Kidney tubule cell (primary cell): ENCODE measurements at regions not wholly inside any gene's neighbourhood (a gene's known extent, or its start where the extent isn't known, plus 50 kb on each side); places are given as distances from the start of the nearest gene placed in this dataset.

Source experiments
- DNase-seq: peaks from one replicate; pipeline ENCODE4 v3.0.0-alpha.2; 2018; ENCODE audit warnings: low spot score

DNA sequence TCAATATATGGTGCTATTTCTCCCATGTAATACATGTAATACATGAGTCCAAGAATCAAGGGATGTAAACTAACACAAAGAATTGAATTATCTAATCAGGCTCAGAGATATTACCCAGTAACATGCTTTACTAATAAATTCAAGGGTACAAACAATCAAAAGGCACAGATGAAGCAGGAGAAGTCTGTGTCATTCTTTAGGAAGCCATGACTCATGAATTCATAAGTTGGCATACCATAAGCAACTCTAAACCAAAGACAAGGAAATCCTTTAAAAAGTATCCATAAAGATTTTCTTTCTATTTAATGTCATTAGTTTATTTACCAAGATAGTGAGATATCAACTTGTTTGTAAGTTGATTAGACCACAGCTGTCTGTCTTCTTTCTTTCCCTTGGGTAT lies 446.0 kb upstream of the IMPG1 start:
- DNase-seq = no peak

DNA sequence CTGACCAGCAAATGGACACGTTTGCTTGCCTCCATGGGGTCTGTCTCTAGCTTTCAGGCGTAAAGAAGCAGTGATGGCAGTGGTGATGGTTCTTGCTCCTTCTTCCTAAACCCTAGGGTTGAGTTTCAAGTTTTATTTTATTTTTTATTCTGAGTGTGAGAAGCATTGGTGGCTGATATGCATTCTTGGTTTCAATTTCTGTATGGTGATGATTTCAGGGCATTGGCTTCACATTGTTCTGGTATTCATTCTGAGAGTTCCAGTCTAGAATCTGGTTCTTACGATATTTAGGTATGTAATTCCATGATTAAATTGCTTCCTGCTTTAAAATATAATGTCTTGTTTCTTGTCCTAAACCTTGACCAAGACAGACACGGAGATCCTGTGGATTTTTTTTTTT lies 444.5 kb upstream of the IMPG1 start:
- no peak for DNase-seq

DNA sequence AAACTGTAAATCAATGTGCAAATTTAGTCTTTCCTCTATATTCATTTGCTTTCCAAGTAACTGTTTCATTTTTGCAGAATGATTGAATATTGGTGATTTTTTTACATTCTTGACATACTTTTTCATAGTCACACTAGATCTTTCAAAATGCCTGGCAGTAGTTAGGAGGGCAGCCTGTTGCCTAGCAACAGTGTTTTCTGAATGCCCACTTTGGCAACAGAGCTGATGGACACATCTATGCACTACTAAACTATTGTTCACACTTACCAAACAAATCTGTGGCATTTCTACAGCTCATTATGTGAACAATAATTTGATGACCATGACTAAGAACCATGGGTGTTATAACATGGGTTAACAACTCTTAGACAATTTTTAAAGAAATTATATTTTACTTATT lies 438.0 kb upstream of the IMPG1 start:
- DNase-seq = no peak

DNA sequence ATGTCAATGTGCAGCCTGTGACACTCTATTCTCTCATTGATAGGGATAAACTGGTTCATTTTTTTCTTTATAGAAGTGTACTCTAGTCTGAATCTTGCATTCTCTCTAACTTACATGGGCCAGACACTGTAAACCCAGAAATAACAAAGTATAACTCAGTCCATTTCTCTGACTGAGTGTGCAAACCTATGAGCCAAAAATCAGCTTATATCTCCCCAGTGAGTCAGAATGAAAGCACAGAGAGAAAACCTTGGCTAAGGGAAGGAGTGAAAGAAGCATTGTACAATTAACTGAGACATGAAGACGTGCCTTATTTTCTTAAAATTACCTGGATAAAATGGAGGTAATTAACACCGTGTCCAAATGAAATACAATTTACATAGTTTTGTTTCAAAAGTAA lies 436.9 kb upstream of the IMPG1 start:
- no peak for DNase-seq

DNA sequence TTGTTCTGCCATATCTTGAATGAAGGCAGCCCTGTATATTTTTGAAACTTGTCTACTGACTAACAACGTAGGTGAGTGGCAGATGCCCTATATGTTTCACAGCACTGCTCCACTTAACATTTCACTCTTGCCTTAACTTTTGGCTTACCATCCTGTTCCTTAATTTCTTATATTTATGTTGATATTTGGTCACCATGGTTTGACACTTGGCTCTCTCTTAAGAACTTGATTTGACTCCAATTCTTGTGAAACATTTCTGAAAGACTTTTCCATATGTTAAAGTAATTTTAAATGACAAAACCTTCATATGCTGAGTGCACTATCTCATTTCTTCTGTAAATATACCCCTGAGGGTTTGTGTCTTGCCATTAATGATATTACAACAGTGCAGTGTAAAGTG lies 434.3 kb upstream of the IMPG1 start:
- DNase-seq = no peak

DNA sequence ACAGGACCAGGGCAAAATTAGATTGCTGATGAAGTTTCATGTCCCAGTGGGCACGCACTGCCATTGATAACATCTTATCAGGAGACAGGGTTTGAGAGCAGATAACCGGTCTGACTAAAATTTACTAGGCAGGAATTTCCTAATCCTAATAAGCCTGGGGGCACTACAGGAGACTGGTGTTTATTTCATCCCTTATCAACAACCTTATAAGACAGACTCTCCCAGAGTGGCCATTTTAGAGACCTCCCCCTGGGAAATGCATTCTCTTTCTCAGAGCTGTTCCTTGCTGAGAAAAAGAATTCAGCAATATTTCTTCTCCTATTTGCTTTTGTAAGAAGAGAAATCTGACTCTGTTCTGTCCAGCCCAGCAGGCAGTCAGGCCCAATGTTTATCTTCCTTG lies 423.4 kb upstream of the IMPG1 start:
- no peak for DNase-seq

DNA sequence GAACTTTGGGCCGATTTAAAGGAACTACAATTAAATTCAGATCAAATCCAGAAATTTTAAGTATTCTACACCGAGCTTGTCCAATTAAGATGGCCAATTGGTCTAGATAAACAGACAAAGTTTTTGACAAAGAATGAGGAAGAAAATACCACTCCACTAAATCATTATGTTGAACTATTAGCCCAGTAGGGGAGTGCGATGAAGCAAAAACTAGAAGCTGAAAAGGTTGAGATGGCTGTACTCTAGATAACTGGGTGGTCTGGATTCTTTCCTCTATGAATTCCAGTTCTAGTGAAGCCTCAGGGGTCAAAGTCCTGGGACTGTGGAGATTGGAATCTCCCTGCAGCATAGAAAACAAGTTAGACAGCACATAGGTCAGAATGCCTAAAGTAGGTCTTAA lies 418.9 kb upstream of the IMPG1 start:
- DNase-seq = peak; percentile 6

DNA sequence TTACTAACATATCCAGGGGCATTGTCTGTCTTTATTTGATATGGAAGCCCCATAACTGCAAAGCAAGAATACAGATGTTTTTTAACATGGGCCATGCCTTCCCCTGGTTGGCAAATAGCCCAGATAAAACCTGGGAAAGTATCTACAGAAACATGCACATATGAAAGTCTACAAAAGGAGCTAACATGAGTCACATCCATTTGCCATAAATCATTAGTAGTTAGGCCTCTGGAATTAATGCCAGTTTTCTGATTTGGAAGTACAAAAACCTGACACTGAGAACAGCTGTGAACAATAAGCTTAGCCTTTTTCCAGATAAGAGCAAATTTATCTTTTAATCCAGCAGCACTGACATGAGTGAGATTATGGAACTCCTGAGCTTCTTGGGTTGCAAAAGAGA lies 418.0 kb upstream of the IMPG1 start:
- DNase-seq = no peak

DNA sequence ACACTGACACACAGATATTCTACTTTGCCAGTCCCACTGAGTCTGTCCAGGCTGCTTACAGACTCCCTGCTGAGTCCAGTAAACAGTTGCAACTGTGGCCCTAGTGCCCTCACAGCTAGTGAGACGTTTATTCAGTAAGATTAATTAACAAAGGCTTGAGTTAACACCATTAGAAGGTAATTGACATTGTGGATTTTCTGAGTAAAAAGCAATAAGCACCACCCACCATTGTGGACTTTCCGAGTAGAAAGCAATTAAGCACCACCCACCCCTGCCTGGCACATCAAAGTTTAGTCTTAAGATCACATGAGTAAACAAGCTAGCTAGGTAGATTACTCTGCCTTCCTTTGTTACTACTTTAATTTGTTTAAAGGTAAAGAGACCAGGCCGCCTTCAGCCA lies 408.6 kb upstream of the IMPG1 start:
- no peak for DNase-seq

DNA sequence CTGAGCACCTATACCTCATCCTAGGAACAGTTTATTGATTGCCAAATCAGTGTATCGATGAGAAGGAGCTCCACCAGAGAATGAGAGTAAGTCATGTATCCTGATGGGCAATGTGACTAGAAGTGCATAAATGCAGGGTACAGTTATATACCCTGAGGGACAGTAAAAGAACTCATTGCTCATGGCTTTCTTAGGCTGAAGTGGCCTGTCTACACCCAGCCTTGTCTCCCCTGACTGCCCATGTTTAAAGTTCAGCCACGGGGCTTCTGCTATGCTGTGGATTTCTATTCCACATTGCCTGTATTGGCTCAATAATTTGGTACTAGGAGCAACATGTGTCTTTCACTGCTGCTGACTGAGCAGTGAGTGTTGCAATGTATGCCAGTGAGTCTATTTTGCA lies 400.4 kb upstream of the IMPG1 start:
- no peak for DNase-seq

DNA sequence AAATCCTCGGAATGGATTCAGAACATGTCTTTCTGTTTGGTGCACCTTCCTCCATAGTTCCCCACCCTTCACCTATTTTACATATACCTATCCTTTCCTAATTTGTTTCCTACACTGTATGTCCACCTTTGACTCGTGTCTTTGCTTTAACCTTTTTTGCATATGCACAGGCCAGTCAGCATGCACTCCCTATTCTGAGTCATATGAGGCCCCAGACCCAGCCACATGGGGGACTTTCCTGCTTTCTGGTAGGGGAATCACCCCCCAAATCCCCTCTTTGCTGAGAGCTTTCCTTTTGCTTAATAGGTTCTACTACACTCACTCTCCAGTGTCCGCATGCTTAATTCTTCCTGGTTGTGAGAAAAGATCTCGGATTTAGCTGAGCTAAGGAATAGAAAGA lies 393.8 kb upstream of the IMPG1 start:
- DNase-seq = no peak

DNA sequence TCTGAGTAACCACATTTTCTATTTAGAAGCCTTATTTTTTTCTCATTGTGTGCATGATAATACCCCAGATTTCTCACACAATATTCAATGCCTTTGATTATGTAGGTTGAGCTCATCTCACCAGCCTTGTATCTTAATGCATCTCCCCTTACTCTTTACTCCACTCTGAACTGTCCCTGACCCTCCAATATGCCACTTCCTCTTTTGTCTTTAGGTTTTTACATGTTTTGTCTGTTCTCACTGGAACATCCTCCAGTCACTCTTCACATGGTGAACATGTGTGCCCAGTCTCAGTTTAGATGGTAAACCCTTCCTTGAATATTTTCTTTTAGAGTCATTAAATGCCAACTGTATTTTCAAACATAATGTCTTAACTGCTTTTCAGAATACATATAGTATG lies 392.9 kb upstream of the IMPG1 start:
- DNase-seq = no peak

DNA sequence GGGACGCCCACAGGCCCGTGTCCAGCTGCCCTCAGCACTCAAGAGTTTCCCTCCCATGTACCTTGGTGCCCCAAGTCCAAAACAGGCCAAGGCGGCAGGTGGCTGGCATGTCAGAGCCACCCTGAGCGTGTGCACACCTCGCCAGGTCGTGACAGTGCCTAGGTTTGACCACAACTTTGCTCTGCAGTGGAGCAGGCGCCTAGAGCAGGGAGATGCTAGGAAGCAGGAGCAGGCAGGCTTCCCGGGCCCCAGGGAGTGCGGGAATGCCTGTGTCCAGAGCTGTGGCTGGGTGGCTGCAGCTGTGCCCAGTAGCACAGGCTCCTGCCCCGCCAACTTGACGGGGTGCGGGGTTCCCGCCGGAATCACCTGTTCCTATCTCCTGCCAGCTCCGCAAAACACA lies 380.8 kb upstream of the IMPG1 start:
- no peak for DNase-seq

DNA sequence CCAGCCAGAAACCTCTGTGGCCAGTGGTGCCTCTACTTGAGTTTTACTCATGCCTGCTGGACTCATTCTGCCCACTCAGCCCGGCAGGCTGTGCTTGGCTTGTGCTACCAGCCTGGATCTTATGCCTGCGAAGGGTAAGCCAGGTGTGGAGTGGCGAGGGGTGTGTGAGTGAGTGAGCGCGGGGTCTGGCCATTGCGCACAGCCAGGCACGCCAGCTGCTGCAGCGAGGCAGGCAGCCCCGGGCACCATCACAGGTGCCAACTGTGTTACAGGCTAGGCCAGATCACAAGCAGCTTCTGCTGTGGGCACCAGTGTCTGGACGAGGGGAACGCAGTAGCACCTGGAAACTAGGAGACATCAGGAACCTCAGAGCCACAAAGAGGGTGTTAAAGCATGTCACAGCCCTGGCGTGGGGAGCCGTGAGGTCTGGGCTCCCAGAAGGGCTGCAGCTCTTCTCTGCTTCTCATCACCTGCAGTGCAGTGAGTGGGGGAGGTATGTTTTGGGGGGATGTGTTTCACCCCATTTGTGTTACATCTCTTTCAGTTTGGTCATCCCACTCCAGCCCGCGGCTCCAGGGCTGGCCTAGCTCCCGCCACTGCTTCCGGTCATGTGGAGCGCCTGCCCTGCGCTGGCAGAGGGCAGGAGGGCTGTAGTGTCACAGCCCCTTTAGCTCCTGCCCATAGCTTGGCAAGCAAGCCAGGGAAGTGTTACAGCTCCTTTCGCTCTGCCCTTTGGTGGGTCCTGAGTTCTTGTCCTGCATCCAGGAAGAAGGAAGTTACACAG lies 379.7 kb upstream of the IMPG1 start:
- no peak for DNase-seq

DNA sequence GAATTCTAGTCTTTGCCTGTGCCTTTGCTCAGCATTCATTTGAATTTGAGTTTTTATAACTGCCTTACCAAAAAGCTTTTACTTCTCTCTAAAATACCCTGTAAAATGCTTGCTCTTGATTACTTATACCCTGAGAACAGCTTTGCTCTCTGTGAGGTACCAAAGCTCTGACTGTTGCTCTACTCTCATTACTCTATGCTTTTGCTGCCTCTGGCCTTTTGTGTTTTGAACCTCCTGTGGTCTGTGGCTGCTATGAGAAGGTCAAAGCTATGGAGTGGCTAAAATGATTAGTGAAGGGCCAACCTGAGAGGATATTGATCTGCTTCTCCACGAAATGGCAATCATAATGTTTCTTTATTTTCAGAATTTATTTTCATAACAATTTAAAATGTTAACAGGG lies 375.6 kb upstream of the IMPG1 start:
- no peak for DNase-seq

DNA sequence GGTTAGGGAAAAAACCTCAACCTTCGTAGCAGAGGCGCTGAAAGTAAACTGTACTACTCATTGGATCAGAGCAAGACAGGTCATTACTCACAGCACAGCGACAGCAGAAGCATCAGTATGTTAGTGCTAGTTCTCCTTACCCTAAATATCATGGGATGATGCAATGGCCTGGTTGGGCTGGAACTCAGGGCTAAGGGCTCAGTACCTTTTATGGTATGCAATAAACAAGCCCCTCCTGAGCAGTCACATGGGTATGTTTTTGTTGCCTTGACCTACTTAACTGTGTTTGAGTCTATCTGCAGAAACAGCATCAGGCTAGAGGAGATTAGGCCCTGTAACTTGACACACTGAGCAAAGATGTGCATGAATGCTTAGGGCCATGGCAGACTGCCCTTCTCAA lies 369.4 kb upstream of the IMPG1 start:
- no peak for DNase-seq

DNA sequence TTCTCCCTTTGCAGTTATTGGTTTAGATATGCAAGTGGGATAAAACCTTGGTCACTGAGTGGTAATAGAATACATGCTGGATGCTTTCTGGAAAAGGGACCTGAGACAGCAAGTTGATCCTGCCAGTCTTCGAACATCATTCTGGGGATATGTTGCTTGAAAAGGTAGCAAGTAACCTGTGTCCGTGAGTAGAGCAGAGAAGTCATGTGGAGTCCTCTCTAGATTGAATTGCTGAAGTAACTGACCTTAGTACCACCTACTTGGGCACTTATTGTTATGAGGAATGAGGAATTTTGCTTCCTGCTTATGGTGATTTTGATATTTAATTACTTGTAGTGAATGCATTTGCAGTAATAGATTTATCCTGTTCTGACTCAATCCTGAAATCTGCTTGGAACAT lies 367.3 kb upstream of the IMPG1 start:
- no peak for DNase-seq

DNA sequence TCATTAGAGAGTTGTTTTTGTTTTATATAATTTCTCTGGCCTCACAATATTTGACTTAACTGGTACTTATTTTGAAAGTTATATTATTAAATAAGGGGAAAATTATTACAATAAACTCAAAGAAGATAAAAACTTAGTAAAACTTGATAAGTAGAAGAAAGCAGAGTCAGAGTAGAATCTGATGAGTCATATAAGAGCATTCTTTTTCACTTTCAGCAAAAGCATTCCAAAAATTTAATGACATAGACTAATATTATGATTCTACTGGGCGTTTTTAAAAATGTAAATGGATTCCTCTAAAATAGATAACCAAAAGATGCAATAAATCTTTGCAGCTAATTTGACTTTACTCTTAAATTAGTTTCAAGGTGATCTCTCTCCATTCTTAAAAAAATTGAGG lies 366.3 kb upstream of the IMPG1 start:
- no peak for DNase-seq

DNA sequence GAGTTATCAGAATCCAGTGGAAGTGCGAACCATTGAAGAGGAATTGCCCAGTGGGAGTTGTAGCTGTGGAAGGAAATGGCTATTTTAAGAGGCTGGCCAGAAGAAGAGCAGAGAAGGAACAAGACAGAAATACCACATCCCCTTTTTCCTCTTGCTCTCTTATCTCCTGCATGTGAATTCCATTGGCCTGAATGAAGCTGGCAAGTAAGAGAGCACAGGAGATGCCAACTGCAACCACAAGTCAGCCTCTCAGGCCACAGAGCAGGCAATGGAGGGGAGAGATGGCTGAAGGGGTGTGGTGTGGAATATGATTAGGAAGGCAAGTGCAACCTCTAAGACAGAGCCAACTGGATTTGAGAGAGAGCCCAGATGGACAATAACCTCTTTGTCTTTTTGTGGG lies 362.7 kb upstream of the IMPG1 start:
- DNase-seq = no peak

DNA sequence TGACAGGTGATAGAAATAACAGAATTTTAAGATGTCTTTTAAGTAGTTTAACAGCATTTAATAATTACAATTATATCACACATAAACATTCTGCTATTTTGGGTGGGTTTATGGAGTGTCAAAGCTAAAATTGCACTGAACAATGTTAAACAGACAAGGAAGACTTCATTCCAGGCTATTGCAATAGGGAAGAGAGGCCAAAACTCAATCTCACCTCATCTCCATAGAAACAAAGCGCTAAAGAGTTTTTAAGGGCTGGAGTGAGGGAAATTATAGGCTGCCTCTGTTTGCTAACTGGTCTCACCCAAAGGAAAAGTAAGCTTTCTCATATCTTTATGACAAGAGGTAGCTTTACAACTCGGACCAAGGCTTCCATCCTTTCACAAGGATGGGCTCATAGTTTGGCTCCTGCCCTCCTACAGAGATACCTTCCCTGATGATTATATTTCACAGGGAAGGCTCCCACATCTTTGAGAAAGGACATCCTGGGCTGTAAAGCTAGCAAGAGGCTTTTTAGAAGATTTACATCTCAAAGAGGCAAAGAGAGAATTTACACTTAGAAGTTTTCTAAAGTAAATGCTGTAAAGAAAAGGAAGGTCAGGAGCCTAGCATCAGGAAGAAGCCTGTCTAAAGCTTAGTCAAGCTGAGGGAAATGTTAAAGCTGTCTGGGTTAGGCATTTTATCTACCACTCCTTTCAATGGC lies 350.2 kb upstream of the IMPG1 start:
- DNase-seq = no peak

DNA sequence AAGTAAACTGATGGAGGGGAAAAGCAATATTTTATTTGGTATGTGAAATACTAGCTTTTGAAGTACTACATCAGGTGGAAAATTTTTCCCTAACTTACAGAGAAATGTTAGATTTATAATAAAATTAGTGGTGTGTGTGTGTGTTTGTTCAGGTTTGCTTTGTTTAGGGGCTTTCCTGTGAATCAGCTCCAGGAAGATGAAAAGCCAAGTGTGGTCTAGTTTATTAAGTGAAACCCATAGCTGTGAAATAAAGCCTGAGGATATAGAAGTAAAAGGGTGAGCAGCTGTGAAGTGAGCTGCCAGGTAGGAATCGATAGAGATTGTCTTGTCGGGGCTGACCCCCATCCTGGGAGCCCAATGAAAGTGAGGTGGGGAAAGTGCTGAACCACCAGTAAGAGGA lies 347.6 kb upstream of the IMPG1 start:
- DNase-seq = no peak

DNA sequence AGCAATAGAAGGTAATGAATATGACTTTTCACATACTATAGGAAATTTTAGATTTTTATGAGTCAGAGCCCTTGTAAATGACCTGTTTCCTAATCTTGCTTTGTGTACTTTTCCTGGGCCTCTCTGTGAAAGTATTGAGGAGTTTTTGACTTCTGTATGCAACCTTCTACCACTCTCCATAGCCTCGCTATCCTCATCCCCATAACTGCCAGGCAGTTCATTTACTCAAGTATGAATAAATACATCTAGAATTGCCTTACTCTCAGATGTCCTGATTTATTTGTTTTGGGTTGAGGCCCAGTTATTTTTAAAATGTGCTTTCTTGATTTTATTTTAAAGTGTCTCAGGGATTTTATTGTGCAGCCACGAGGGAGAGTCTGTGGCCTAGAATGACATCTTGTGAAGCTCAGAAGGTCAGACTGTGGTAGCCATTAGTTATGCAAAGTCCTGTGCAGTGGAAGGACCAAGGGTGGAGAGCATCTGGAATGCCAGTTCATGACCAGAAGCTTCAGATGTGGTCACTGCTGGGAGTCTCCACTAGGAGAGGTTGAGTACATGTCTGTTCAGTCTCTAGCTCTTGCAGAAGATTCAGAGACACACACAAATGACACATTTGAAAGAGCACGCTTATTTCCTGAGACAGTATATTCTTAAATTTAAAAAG lies 346.2 kb upstream of the IMPG1 start:
- DNase-seq = no peak

DNA sequence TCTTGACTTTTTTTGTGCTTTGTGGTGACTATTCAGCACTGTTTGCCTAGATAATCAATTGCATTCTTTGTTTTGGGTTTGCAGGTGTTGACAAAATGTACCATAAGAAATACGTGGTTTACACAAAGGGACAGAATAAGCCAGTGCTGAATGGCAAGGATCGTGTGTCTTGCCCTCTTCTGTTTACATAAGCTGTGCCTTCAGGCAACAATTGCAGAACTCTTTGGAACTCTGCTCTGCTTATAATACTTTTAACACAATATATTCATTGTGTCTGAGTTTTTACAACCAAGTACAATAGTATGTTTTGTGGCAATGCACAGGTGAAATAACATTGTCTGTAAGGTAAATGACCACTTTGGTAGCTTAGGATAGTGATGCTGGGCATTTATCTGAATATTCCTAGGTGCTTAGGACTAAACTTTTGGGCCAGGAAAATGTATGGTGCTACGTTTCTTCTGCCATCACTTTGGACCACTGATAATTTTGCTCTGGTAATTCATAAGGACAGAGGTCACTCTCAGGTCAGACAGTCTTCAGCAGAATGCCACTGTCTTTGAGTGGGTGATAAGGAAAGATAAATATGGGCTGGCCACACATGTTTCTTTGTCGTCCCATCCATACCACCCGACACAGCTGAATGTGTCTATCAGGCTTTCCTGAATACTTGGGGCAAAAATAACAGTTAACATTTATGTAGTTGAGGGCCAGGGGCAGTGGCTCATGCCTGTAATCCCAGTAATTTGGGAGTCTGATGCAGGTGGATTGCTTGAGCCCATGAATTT lies 344.6 kb upstream of the IMPG1 start:
- no peak for DNase-seq
